Keratinocyte (primary cell): ENCODE measurements at regions not wholly inside any gene's neighbourhood (a gene's known extent, or its start where the extent isn't known, plus 50 kb on each side); places are given as distances from the start of the nearest gene placed in this dataset.
A peak's percentile ranks its signal among the peaks of the same experiment; 100 is the strongest.

ENCODE experiments used
- DNase-seq: peaks from one replicate; pipeline ENCODE4 v3.0.0-alpha.2; 2011; ENCODE audit warnings: low read depth, missing footprints, low spot score
- FAIRE-seq: peaks from 2 replicates; lab custom pipeline; 2011; peaks lifted over from hg19 to GRCh38; lab: Jason Lieb, UNC
- H2AFZ ChIP-seq: 2 replicates; pipeline ENCODE4 v1.6.0; 2012; ENCODE audit warnings: low read length, control low read depth, inconsistent platforms; ENCODE audit not compliant: control insufficient read depth
- H3K27ac ChIP-seq: 2 replicates; pipeline ENCODE4 v1.5.1; 2011; ENCODE audit warnings: low read length; ENCODE audit not compliant: control insufficient read depth, insufficient read depth
- H3K27me3 ChIP-seq: 3 replicates; pipeline ENCODE4 v1.6.0; 2011; ENCODE audit warnings: low read length; ENCODE audit not compliant: control insufficient read depth, insufficient read depth; ENCODE audit errors: extremely low read depth
- H3K36me3 ChIP-seq, 2 experiments: 2 replicates in 1 of 2; 3 replicates in 1 of 2; pipeline ENCODE4 v1.5.1; 2011; ENCODE audit warnings: low read length in 2 of 2, mild to moderate bottlenecking in 1 of 2; ENCODE audit not compliant: control insufficient read depth in 2 of 2, insufficient read depth in 2 of 2; ENCODE audit errors: extremely low read depth in 1 of 2
- H3K4me1 ChIP-seq: 3 replicates; pipeline ENCODE4 v1.5.1; 2011; ENCODE audit warnings: low read length; ENCODE audit not compliant: control insufficient read depth, insufficient read depth; ENCODE audit errors: extremely low read depth
- H3K4me2 ChIP-seq: 3 replicates; pipeline ENCODE4 v1.6.0; 2011; ENCODE audit warnings: low read depth, low read length; ENCODE audit not compliant: control insufficient read depth, insufficient read depth; ENCODE audit errors: extremely low read depth
- H3K4me3 ChIP-seq, 3 experiments: fragments of 200-600 bp in 1 of 3; sonication (generic) in 1 of 3; 2 replicates in 2 of 3; 3 replicates in 1 of 3; pipeline ENCODE4 v1.5.1; 2011 to 2016; ENCODE audit warnings: low read length in 3 of 3, mild to moderate bottlenecking in 3 of 3, control low read depth in 2 of 3, inconsistent platforms in 1 of 3, low read depth in 1 of 3, mixed read lengths in 1 of 3, mixed run types in 1 of 3, moderate library complexity in 1 of 3; ENCODE audit not compliant: control insufficient read depth in 2 of 3, insufficient read depth in 2 of 3; ENCODE audit errors: extremely low read depth in 1 of 3
- H3K79me2 ChIP-seq: 2 replicates; pipeline ENCODE4 v1.6.0; 2012; ENCODE audit warnings: low read length; ENCODE audit not compliant: control insufficient read depth, insufficient read depth
- H3K9ac ChIP-seq: 3 replicates; pipeline ENCODE4 v1.6.0; 2011; ENCODE audit warnings: low read length; ENCODE audit not compliant: control insufficient read depth, insufficient read depth; ENCODE audit errors: extremely low read depth
- H3K9me1 ChIP-seq: 3 replicates; pipeline ENCODE4 v1.6.0; 2011; ENCODE audit warnings: low read length; ENCODE audit not compliant: control insufficient read depth, insufficient read depth; ENCODE audit errors: extremely low read depth
- H3K9me3 ChIP-seq: 2 replicates; pipeline ENCODE4 v1.5.1; 2012; ENCODE audit warnings: low read depth, low read length; ENCODE audit not compliant: control insufficient read depth
- H4K20me1 ChIP-seq: 3 replicates; pipeline ENCODE4 v1.6.0; 2011; ENCODE audit warnings: low read length; ENCODE audit not compliant: control insufficient read depth, insufficient read depth; ENCODE audit errors: extremely low read depth
- CTCF ChIP-seq, 3 experiments: IDR thresholded peaks in 1 of 3; conservative IDR thresholded peaks in 1 of 3; optimal IDR thresholded peaks in 1 of 3; 2 replicates in 2 of 3; 3 replicates in 1 of 3; pipeline versions ENCODE3 to v1.5.1; 2011; ENCODE audit warnings: low read length in 3 of 3, mild to moderate bottlenecking in 3 of 3, moderate library complexity in 2 of 3, control low read depth in 1 of 3, inconsistent platforms in 1 of 3; ENCODE audit not compliant: insufficient read depth in 2 of 3; ENCODE audit errors: extremely low read depth in 1 of 3
- EZH2 ChIP-seq: IDR thresholded peaks from one replicate; pipeline ENCODE4 v1.6.1; 2012; ENCODE audit warnings: inconsistent platforms, mild to moderate bottlenecking, low read length, moderate library complexity
- dilution Hi-C: fragments of 300-500 bp; cut with MboI; formaldehyde crosslinking; loops from one replicate; pipeline ENCODE4 v1.7.0; 2020; ENCODE audit warnings: low sequenced_read_pairs; ENCODE audit not compliant: extremely low pct_ligation_motif_present

- no peaks in the 10 kb centered on the region for H3K27me3 ChIP-seq
- H2AFZ ChIP-seq: no peak overlapping the region
- no peak overlapping the region for H3K4me3 ChIP-seq
- no peaks in the 10 kb centered on the region for H3K36me3 ChIP-seq
- no peak overlapping the region for H3K4me2 ChIP-seq
- no peak overlapping the region for H3K27ac ChIP-seq
- no peak overlapping the region for H3K9ac ChIP-seq
- H3K79me2 ChIP-seq: no peaks in the 10 kb centered on the region
- peaks cover 18% of the 10 kb centered on the region for H3K4me1 ChIP-seq
- DNase-seq (no peak), FAIRE-seq (peak; percentile 82)
- no peaks in the 10 kb centered on the region for H3K9me3 ChIP-seq
- no peaks in the 10 kb centered on the region for H4K20me1 ChIP-seq
- no peaks in the 10 kb centered on the region for H3K9me1 ChIP-seq
- TF ChIP-seq EZH2: no peak
- no peak for TF ChIP-seq CTCF (optimal IDR thresholded peaks at IDR 0.05 in 1 of 3, IDR thresholded peaks at IDR 0.05 in 1 of 3, conservative IDR thresholded peaks at IDR 0.05 in 1 of 3; ENCODE audit: extremely low read depth in 1 of 3, insufficient read depth in 2 of 3, low read length in 3 of 3)
- dilution Hi-C loops: no loop called here
Measured at GRCh38 chr2:111652038-111652437, 232.0 kb downstream of the ANAPC1 start.

DNA sequence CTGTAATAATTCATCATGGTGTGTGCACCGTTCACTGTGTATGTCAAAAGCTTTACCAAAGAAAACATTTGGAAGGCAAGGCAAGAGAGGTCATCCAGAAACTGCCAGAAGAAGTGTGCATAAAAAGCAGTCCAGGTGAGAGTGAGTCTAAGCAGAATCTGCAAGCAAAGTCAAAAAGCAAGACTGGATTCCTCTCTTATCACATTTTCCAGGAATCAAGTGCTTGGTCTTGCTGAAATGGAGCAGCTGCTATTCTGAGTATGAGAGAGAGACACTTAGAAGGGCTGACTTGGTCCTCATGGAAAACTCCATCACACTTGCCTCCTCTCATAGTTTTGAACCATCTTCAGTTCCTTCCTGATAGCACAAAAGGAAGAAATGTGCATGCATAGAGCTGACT is 231.3 kb downstream of the ANAPC1 start:
- TF ChIP-seq CTCF (optimal IDR thresholded peaks at IDR 0.05 in 1 of 3, IDR thresholded peaks at IDR 0.05 in 1 of 3, conservative IDR thresholded peaks at IDR 0.05 in 1 of 3; ENCODE audit: extremely low read depth in 1 of 3, insufficient read depth in 2 of 3, low read length in 3 of 3): no peak
- Histone ChIP-seq H3K27ac (no peak overlapping the region), H3K4me1 (peaks cover 18% of the 10 kb centered on the region), H3K9ac (no peak overlapping the region), H3K79me2 (no peaks in the 10 kb centered on the region), H3K27me3 (no peaks in the 10 kb centered on the region), H2AFZ (no peak overlapping the region), H3K4me3 (no peak overlapping the region), H3K9me3 (no peaks in the 10 kb centered on the region), H3K36me3 (no peaks in the 10 kb centered on the region), H3K9me1 (no peaks in the 10 kb centered on the region), H4K20me1 (no peaks in the 10 kb centered on the region), H3K4me2 (peak overlapping the region; percentile 3)
- dilution Hi-C loops: no loop called here
- DNase-seq: no peak
- peak; percentile 5 for FAIRE-seq
